HEK293T (cell line): ENCODE measurements at regions not wholly inside any gene's neighbourhood (a gene's known extent, or its start where the extent isn't known, plus 50 kb on each side); places are given as distances from the start of the nearest gene placed in this dataset.

Source experiments
- ARNT ChIP-seq: fragments of 450-650 bp; IDR thresholded peaks from 2 replicates; pipeline ENCODE4 v1.6.1; 2017; ENCODE audit warnings: mild to moderate bottlenecking
- BHLHE40 ChIP-seq: fragments of 450-650 bp; IDR thresholded peaks from 2 replicates; pipeline ENCODE4 v1.6.1; 2016; ENCODE audit warnings: mild to moderate bottlenecking, moderate library complexity, borderline replicate concordance
- CTBP1 ChIP-seq: fragments of 450-650 bp; IDR thresholded peaks from 2 replicates; pipeline ENCODE4 v1.6.1; 2016; ENCODE audit warnings: borderline replicate concordance
- ELF4 ChIP-seq: fragments of 450-650 bp; IDR thresholded peaks from 2 replicates; pipeline ENCODE4 v1.6.1; 2017; ENCODE audit warnings: antibody characterized with exemption
- FOXK2 ChIP-seq: fragments of 450-650 bp; IDR thresholded peaks from 2 replicates; pipeline ENCODE4 v1.6.1; 2016; ENCODE audit warnings: mild to moderate bottlenecking
- FOXM1 ChIP-seq: fragments of 450-650 bp; IDR thresholded peaks from 2 replicates; pipeline ENCODE4 v1.6.1; 2017; ENCODE audit warnings: mild to moderate bottlenecking, borderline replicate concordance
- HDGF ChIP-seq: fragments of 450-650 bp; IDR thresholded peaks from 2 replicates; pipeline ENCODE4 v1.6.1; 2017; ENCODE audit warnings: antibody characterized with exemption, borderline replicate concordance
- L3MBTL2 ChIP-seq: fragments of 450-650 bp; conservative IDR thresholded peaks from 2 replicates; pipeline ENCODE4 v1.6.1; 2016; ENCODE audit warnings: mild to moderate bottlenecking
- SP1 ChIP-seq: fragments of 450-650 bp; IDR thresholded peaks from 2 replicates; pipeline ENCODE4 v1.6.1; 2017
- SUZ12 ChIP-seq: fragments of 450-650 bp; IDR thresholded peaks from 2 replicates; pipeline ENCODE4 v1.6.1; 2016; ENCODE audit warnings: mild to moderate bottlenecking
- TARDBP ChIP-seq: fragments of 450-650 bp; IDR thresholded peaks from 2 replicates; pipeline ENCODE4 v1.6.1; 2016

- TF ChIP-seq FOXM1 = no peak
- no peak for TF ChIP-seq TARDBP
- TF ChIP-seq L3MBTL2 = no peak
- no peak for TF ChIP-seq ELF4
- TF ChIP-seq ARNT = no peak
- TF ChIP-seq CTBP1 = no peak
- TF ChIP-seq FOXK2 = no peak
- TF ChIP-seq SUZ12 = no peak
- no peak for TF ChIP-seq SP1
- TF ChIP-seq BHLHE40 = no peak
- TF ChIP-seq HDGF = no peak
Measured at GRCh38 chr3:4138786-4139431, 164.3 kb upstream of the SETMAR start.
